ENCODE measurements at regions not wholly inside any gene's neighbourhood (a gene's known extent, or its start where the extent isn't known, plus 50 kb on each side); places are given as distances from the start of the nearest gene placed in this dataset.

DNA sequence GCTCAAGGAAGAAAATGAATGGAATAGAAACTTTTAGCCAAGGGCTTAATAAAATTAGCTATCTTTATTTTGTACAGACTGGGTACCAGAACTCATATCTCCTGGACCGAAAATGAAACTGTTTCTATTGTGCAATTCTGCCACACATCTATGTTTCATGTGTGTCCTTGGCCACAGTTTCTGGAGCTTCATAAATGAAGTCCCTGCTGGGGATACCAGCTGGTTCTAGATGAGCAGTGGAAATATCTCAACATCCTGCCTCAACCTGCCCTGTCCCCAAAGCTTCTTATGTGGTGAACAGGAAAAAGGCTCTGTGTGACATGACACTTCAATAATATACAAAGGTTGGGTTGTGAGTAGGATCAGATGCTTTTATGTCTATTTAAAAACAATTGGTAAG lies 310.1 kb upstream of the SORCS1 start:
- no peaks in the 10 kb centered on the region for H3K36me3 ChIP-seq (ENCODE audit: insufficient read depth, low read length)
- no peak overlapping the region for H3K4me3 ChIP-seq
- TF ChIP-seq FOXP2 (optimal IDR thresholded peaks at IDR 0.05; ENCODE audit: control extremely low read depth, extremely low read length, insufficient read depth) (no peak), EZH2 (IDR thresholded peaks at IDR 0.05) (no peak), POLR2AphosphoS5 (IDR thresholded peaks at IDR 0.05; ENCODE audit: borderline replicate concordance, low read depth, low read length) (no peak)
- no peak for DNase-seq (ENCODE audit: low read depth, low spot score)
- no peaks in the 10 kb centered on the region for H3K9me3 ChIP-seq (ENCODE audit: low read depth, low read length)
- no peak overlapping the region for H3K27ac ChIP-seq
- no peak overlapping the region for H3K9ac ChIP-seq (ENCODE audit: insufficient read length)

DNA sequence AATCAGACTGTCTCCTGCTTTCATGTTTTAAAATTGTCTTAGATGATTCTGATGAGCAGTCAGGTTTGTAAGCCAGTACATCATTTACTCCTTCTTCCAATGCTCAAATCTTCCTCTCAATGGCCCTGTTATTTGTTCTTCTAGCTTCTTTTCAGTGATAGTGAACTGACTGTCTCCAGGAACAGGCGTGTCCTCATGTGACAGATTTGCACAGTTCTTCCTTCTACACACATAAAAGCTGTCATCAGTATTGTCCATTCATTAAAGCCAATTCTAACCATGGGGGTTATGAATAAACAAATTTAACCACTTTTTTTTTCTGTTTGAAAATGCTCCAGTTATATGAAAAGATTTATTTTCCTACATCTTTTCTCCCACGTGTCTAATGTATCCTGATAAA lies 308.7 kb upstream of the SORCS1 start:
- Histone ChIP-seq H3K27ac (no peak overlapping the region), H3K9me3 (ENCODE audit: low read depth, low read length) (no peaks in the 10 kb centered on the region), H3K9ac (ENCODE audit: insufficient read length) (no peak overlapping the region), H3K36me3 (ENCODE audit: insufficient read depth, low read length) (no peaks in the 10 kb centered on the region), H3K4me3 (no peak overlapping the region)
- no peak for TF ChIP-seq EZH2 (IDR thresholded peaks at IDR 0.05)
- TF ChIP-seq FOXP2 (optimal IDR thresholded peaks at IDR 0.05; ENCODE audit: control extremely low read depth, extremely low read length, insufficient read depth): no peak
- no peak for TF ChIP-seq POLR2AphosphoS5 (IDR thresholded peaks at IDR 0.05; ENCODE audit: borderline replicate concordance, low read depth, low read length)
- DNase-seq (ENCODE audit: low read depth, low spot score): no peak

DNA sequence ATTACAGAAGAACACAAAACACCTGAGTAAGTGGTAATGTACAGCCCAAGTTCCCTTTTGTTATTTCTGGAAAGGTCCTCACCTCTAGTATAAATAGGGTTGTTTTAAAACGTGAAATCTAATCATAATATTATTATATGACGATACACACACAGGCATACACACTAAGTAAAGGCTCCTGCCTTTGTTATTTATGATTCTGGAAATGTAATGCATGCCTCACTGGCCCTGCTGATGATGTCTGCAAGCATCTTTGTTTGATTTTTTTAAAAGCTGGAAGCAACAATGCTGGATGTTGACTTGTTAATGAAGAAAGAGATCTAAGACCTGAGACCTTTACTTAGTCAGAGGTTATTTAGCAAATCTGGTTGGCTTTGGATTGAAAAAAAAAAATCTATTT lies 307.4 kb upstream of the SORCS1 start:
- Histone ChIP-seq H3K36me3 (ENCODE audit: insufficient read depth, low read length) (no peaks in the 10 kb centered on the region), H3K27ac (no peak overlapping the region), H3K9ac (ENCODE audit: insufficient read length) (no peak overlapping the region), H3K4me3 (no peak overlapping the region), H3K9me3 (ENCODE audit: low read depth, low read length) (no peaks in the 10 kb centered on the region)
- no peak for TF ChIP-seq POLR2AphosphoS5 (IDR thresholded peaks at IDR 0.05; ENCODE audit: borderline replicate concordance, low read depth, low read length)
- TF ChIP-seq EZH2 (IDR thresholded peaks at IDR 0.05): no peak
- no peak for TF ChIP-seq FOXP2 (optimal IDR thresholded peaks at IDR 0.05; ENCODE audit: control extremely low read depth, extremely low read length, insufficient read depth)
- DNase-seq (ENCODE audit: low read depth, low spot score): no peak

DNA sequence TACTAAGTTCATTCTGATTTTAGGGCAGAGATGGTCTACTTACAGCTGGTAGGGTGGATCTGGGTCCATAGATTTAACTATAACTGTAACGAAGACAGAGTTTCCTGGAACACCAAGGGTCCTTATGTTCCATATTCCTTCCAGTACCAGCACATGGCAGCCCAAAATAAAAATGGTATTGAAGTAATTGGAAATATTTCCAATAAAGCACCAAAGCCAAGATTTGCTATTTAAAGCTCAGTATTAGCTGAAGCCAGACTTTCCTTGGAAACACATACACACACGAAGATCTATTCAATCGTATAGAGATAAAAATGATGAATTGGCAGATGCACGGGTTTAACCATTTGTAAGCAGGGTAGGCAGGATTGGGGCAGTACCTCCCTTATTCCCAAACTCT lies 289.1 kb upstream of the SORCS1 start:
- Histone ChIP-seq H3K4me3 (no peak overlapping the region), H3K36me3 (ENCODE audit: insufficient read depth, low read length) (no peaks in the 10 kb centered on the region), H3K9ac (ENCODE audit: insufficient read length) (no peak overlapping the region), H3K9me3 (ENCODE audit: low read depth, low read length) (no peaks in the 10 kb centered on the region), H3K27ac (no peak overlapping the region)
- TF ChIP-seq FOXP2 (optimal IDR thresholded peaks at IDR 0.05; ENCODE audit: control extremely low read depth, extremely low read length, insufficient read depth) (no peak), EZH2 (IDR thresholded peaks at IDR 0.05) (no peak), POLR2AphosphoS5 (IDR thresholded peaks at IDR 0.05; ENCODE audit: borderline replicate concordance, low read depth, low read length) (no peak)
- no peak for DNase-seq (ENCODE audit: low read depth, low spot score)

DNA sequence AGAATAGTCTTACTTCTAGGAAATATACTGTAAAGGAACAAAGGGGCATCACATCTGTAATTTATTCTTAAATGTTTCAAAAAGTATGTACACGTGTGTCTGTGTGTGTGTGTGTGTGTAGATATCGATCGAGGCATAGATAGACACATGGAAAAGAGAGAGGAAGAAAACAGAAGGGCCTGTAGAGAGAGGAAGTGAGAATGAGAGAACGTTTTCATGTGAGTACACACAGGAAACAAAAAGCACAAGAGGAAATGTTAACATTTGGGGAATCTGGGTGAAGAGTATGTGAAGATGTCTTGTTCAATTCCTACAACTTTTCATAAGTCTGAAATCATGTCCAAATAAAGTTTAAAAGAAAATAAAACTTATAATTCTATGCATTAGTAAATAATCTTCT lies 286.5 kb upstream of the SORCS1 start:
- no peak for DNase-seq (ENCODE audit: low read depth, low spot score)
- H3K9ac ChIP-seq (ENCODE audit: insufficient read length): no peak overlapping the region
- H3K36me3 ChIP-seq (ENCODE audit: insufficient read depth, low read length): no peaks in the 10 kb centered on the region
- H3K9me3 ChIP-seq (ENCODE audit: low read depth, low read length): no peaks in the 10 kb centered on the region
- H3K4me3 ChIP-seq: no peak overlapping the region
- TF ChIP-seq FOXP2 (optimal IDR thresholded peaks at IDR 0.05; ENCODE audit: control extremely low read depth, extremely low read length, insufficient read depth) (no peak), POLR2AphosphoS5 (IDR thresholded peaks at IDR 0.05; ENCODE audit: borderline replicate concordance, low read depth, low read length) (no peak), EZH2 (IDR thresholded peaks at IDR 0.05) (no peak)
- no peak overlapping the region for H3K27ac ChIP-seq

DNA sequence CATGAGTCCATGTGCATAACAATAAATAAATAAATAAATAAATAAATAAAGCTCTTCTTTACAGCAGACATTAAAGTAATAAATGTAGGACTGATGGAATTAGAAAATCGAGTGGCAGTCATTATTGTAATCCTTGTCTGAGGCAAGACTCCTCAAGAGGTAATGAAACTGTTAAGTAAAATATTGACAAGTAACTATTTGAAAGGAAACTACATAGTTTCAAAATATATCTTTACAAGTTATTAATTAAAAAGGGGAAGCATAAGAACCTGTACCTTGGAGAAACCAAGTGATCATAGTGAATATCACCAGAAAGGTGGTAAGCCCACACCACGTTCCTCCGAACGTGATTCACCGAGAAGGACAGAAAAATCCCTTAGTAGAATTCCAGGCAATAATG lies 285.6 kb upstream of the SORCS1 start:
- Histone ChIP-seq H3K9me3 (ENCODE audit: low read depth, low read length) (no peaks in the 10 kb centered on the region), H3K4me3 (no peak overlapping the region), H3K36me3 (ENCODE audit: insufficient read depth, low read length) (no peaks in the 10 kb centered on the region), H3K9ac (ENCODE audit: insufficient read length) (no peak overlapping the region), H3K27ac (no peak overlapping the region)
- TF ChIP-seq FOXP2 (optimal IDR thresholded peaks at IDR 0.05; ENCODE audit: control extremely low read depth, extremely low read length, insufficient read depth) (no peak), POLR2AphosphoS5 (IDR thresholded peaks at IDR 0.05; ENCODE audit: borderline replicate concordance, low read depth, low read length) (no peak), EZH2 (IDR thresholded peaks at IDR 0.05) (no peak)
- no peak for DNase-seq (ENCODE audit: low read depth, low spot score)

DNA sequence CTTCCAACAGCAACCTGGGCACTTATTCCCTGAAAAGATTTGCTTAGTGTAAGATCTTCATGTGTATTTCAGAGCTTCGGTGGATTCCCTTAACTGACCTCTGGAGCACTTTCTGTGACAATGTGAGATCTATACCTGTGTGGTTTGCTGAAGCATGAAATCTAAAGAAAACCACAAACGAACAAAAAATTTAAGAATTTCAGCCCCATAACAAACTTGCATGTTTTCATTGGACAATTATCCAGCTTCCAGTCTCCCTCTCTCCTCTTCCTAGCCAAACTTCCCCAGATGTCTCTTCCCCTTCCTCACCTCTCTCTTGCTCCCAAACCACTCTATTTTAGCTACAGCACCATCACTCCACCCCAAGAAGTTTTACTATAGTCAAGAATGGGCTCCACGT lies 279.9 kb upstream of the SORCS1 start:
- no peak for DNase-seq (ENCODE audit: low read depth, low spot score)
- Histone ChIP-seq H3K36me3 (ENCODE audit: insufficient read depth, low read length) (no peaks in the 10 kb centered on the region), H3K9me3 (ENCODE audit: low read depth, low read length) (no peaks in the 10 kb centered on the region), H3K4me3 (no peak overlapping the region), H3K27ac (no peak overlapping the region), H3K9ac (ENCODE audit: insufficient read length) (no peak overlapping the region)
- no peak for TF ChIP-seq FOXP2 (optimal IDR thresholded peaks at IDR 0.05; ENCODE audit: control extremely low read depth, extremely low read length, insufficient read depth)
- no peak for TF ChIP-seq EZH2 (IDR thresholded peaks at IDR 0.05)
- no peak for TF ChIP-seq POLR2AphosphoS5 (IDR thresholded peaks at IDR 0.05; ENCODE audit: borderline replicate concordance, low read depth, low read length)

DNA sequence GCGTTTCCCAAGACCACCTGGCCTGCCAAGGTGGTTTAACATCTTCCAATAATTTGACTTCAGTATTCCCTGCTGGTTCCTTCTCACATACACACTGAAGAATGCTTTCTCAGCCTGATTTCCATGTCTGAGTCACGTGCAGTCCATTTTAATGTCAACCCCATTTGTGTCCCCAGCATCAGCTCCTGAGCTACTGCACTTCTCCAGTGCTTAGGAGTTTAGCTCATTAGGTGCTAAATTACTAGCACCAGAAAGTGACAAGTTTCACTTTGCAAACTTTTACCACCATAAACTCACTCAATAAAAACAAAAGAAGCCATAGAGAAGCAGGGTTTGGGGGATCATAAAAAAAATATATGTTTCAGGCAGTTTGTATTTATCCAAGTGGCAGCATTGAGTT lies 279.3 kb upstream of the SORCS1 start:
- no peak overlapping the region for H3K4me3 ChIP-seq
- H3K27ac ChIP-seq: no peak overlapping the region
- no peaks in the 10 kb centered on the region for H3K9me3 ChIP-seq (ENCODE audit: low read depth, low read length)
- no peak for DNase-seq (ENCODE audit: low read depth, low spot score)
- H3K36me3 ChIP-seq (ENCODE audit: insufficient read depth, low read length): no peaks in the 10 kb centered on the region
- H3K9ac ChIP-seq (ENCODE audit: insufficient read length): no peak overlapping the region
- TF ChIP-seq EZH2 (IDR thresholded peaks at IDR 0.05) (no peak), POLR2AphosphoS5 (IDR thresholded peaks at IDR 0.05; ENCODE audit: borderline replicate concordance, low read depth, low read length) (no peak), FOXP2 (optimal IDR thresholded peaks at IDR 0.05; ENCODE audit: control extremely low read depth, extremely low read length, insufficient read depth) (no peak)

DNA sequence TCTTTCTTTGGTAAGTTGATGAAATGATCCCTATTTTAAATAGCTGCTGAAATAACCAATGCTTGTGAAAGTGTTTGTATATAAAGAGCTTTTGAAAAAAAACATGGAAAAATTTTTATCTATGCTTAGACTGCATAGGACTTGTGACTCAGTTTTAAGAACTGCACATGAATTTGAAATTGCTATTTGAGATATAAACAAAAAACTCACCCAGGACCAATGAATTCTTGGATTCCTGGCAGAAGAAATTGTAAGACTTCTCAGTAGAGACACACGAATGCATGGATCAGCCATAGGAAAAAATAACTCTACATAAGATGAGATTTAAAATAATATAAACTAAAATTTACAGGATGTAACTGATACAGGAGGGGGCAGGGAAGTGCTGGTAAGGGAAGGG lies 278.8 kb upstream of the SORCS1 start:
- Histone ChIP-seq H3K4me3 (no peak overlapping the region), H3K9ac (ENCODE audit: insufficient read length) (no peak overlapping the region), H3K36me3 (ENCODE audit: insufficient read depth, low read length) (no peaks in the 10 kb centered on the region), H3K27ac (no peak overlapping the region), H3K9me3 (ENCODE audit: low read depth, low read length) (no peaks in the 10 kb centered on the region)
- no peak for DNase-seq (ENCODE audit: low read depth, low spot score)
- TF ChIP-seq EZH2 (IDR thresholded peaks at IDR 0.05): no peak
- TF ChIP-seq FOXP2 (optimal IDR thresholded peaks at IDR 0.05; ENCODE audit: control extremely low read depth, extremely low read length, insufficient read depth): no peak
- no peak for TF ChIP-seq POLR2AphosphoS5 (IDR thresholded peaks at IDR 0.05; ENCODE audit: borderline replicate concordance, low read depth, low read length)

Measured in SK-N-MC (cell line).